Fibroblast of lung (primary cell): ENCODE measurements at regions not wholly inside any gene's neighbourhood (a gene's known extent, or its start where the extent isn't known, plus 50 kb on each side); places are given as distances from the start of the nearest gene placed in this dataset.

Source experiments
- EZH2 ChIP-seq: IDR thresholded peaks from 2 replicates; pipeline ENCODE4 v1.5.1; 2012; ENCODE audit warnings: low read length, control low read depth, mild to moderate bottlenecking; ENCODE audit errors: missing control alignments
- TF ChIP-seq, protein P1 (sequence below), 2 donors: IDR thresholded peaks in 1 of 2; conservative IDR thresholded peaks in 1 of 2; 1 replicate in 1 of 2; 2 replicates in 1 of 2; pipeline ENCODE4 v1.5.1; 2011 to 2012; ENCODE audit warnings: low read length in 2 of 2, control low read depth in 1 of 2, inconsistent platforms in 1 of 2, low read depth in 1 of 2, mild to moderate bottlenecking in 1 of 2

DNA sequence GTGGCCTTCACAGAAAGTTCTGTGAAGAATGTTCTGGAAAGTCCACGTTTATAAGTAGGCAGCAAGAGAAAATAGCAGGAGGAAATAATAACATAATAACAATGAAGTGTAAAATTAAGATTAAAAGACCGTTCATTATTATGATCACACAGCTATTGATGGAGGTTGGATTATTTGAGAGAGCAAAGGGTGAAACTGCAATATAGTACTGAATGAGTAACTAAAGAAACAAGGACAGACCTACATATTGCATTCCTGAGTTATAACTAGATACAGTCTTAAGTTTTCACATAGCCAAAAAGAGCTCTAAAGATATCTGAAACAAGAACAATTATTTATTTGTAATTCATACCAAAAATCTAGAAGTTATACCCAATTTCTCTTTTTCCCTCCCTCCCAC lies 122.9 kb upstream of the TMEM164 start:
- TF ChIP-seq, protein P1, sequence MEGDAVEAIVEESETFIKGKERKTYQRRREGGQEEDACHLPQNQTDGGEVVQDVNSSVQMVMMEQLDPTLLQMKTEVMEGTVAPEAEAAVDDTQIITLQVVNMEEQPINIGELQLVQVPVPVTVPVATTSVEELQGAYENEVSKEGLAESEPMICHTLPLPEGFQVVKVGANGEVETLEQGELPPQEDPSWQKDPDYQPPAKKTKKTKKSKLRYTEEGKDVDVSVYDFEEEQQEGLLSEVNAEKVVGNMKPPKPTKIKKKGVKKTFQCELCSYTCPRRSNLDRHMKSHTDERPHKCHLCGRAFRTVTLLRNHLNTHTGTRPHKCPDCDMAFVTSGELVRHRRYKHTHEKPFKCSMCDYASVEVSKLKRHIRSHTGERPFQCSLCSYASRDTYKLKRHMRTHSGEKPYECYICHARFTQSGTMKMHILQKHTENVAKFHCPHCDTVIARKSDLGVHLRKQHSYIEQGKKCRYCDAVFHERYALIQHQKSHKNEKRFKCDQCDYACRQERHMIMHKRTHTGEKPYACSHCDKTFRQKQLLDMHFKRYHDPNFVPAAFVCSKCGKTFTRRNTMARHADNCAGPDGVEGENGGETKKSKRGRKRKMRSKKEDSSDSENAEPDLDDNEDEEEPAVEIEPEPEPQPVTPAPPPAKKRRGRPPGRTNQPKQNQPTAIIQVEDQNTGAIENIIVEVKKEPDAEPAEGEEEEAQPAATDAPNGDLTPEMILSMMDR (conservative IDR thresholded peaks at IDR 0.05 in 1 of 2, IDR thresholded peaks at IDR 0.05 in 1 of 2; ENCODE audit: low read depth in 1 of 2, low read length in 2 of 2) = no peak
- TF ChIP-seq EZH2 = no peak
